ENCODE measurements at regions not wholly inside any gene's neighbourhood (a gene's known extent, or its start where the extent isn't known, plus 50 kb on each side); places are given as distances from the start of the nearest gene placed in this dataset.
"Not testable (repeated sequence)": the region's sequence is repeated elsewhere in the genome, so short reads cannot be mapped to it uniquely, and the experiment has no call there.

GRCh38 chr4:9704551-9705332 is 76.7 kb upstream of the DRD5 start:
- no peak for TF ChIP-seq CTCF (IDR thresholded peaks at IDR 0.05)
- peaks cover 15% of the 10 kb centered on the region for H3K27me3 ChIP-seq
- no peak overlapping the region for H3K27ac ChIP-seq
- no peaks in the 10 kb centered on the region for H3K4me1 ChIP-seq (ENCODE audit: control insufficient read depth in 1 of 2, insufficient read depth in 1 of 2, low read depth in 1 of 2, low read length in 1 of 2)
- H3K9me3 ChIP-seq, result no peaks in the 10 kb centered on the region
- no peaks in the 10 kb centered on the region for H3K36me3 ChIP-seq
- no peak overlapping the region for H3K4me3 ChIP-seq (ENCODE audit: low read depth in 1 of 2, low read length in 1 of 2)

- not testable (repeated sequence) for H3K27ac ChIP-seq; H3K4me3 ChIP-seq (ENCODE audit: low read depth in 1 of 2, low read length in 1 of 2); H3K9me3 ChIP-seq; H3K4me1 ChIP-seq (ENCODE audit: control insufficient read depth in 1 of 2, insufficient read depth in 1 of 2, low read depth in 1 of 2, low read length in 1 of 2); H3K36me3 ChIP-seq
- H3K27me3 ChIP-seq, result peaks cover 15% of the 10 kb centered on the region
Observed at GRCh38 chr4:9707281-9707680, 74.2 kb upstream of the DRD5 start.

GRCh38 chr4:9707936-9708335 is 73.5 kb upstream of the DRD5 start:
- H3K4me1 ChIP-seq (ENCODE audit: control insufficient read depth in 1 of 2, insufficient read depth in 1 of 2, low read depth in 1 of 2, low read length in 1 of 2); H3K27ac ChIP-seq; H3K4me3 ChIP-seq (ENCODE audit: low read depth in 1 of 2, low read length in 1 of 2); H3K36me3 ChIP-seq; H3K9me3 ChIP-seq: not testable (repeated sequence)
- H3K27me3 ChIP-seq, result peaks cover 10% of the 10 kb centered on the region

GRCh38 chr4:9709724-9710123 is 71.7 kb upstream of the DRD5 start:
- no peak overlapping the region for H3K27ac ChIP-seq
- no peaks in the 10 kb centered on the region for H3K4me1 ChIP-seq (ENCODE audit: control insufficient read depth in 1 of 2, insufficient read depth in 1 of 2, low read depth in 1 of 2, low read length in 1 of 2)
- H3K36me3 ChIP-seq, result no peaks in the 10 kb centered on the region
- H3K4me3 ChIP-seq (ENCODE audit: low read depth in 1 of 2, low read length in 1 of 2), result no peak overlapping the region
- H3K9me3 ChIP-seq, result no peaks in the 10 kb centered on the region
- no peaks in the 10 kb centered on the region for H3K27me3 ChIP-seq
- no peak for TF ChIP-seq CTCF (IDR thresholded peaks at IDR 0.05)

GRCh38 chr4:9715271-9715670 is 66.2 kb upstream of the DRD5 start:
- not testable (repeated sequence) for H3K9me3 ChIP-seq; H3K27me3 ChIP-seq; H3K27ac ChIP-seq; H3K36me3 ChIP-seq; H3K4me3 ChIP-seq (ENCODE audit: low read depth in 1 of 2, low read length in 1 of 2); H3K4me1 ChIP-seq (ENCODE audit: control insufficient read depth in 1 of 2, insufficient read depth in 1 of 2, low read depth in 1 of 2, low read length in 1 of 2)

GRCh38 chr4:9716093-9716492 is 65.3 kb upstream of the DRD5 start:
- H3K36me3 ChIP-seq, result no peaks in the 10 kb centered on the region
- H3K27ac ChIP-seq, result no peak overlapping the region
- no peaks in the 10 kb centered on the region for H3K9me3 ChIP-seq
- H3K4me1 ChIP-seq (ENCODE audit: control insufficient read depth in 1 of 2, insufficient read depth in 1 of 2, low read depth in 1 of 2, low read length in 1 of 2), result no peaks in the 10 kb centered on the region
- H3K27me3 ChIP-seq, result no peaks in the 10 kb centered on the region
- no peak for TF ChIP-seq CTCF (IDR thresholded peaks at IDR 0.05)
- H3K4me3 ChIP-seq (ENCODE audit: low read depth in 1 of 2, low read length in 1 of 2), result no peak overlapping the region

GRCh38 chr4:9718246-9718939 is 63.0 kb upstream of the DRD5 start:
- not testable (repeated sequence) for H3K27ac ChIP-seq; H3K4me3 ChIP-seq (ENCODE audit: low read depth in 1 of 2, low read length in 1 of 2); H3K36me3 ChIP-seq; H3K27me3 ChIP-seq; H3K4me1 ChIP-seq (ENCODE audit: control insufficient read depth in 1 of 2, insufficient read depth in 1 of 2, low read depth in 1 of 2, low read length in 1 of 2); H3K9me3 ChIP-seq

GRCh38 chr4:9722131-9722530 is 59.3 kb upstream of the DRD5 start:
- not testable (repeated sequence) for H3K4me3 ChIP-seq (ENCODE audit: low read depth in 1 of 2, low read length in 1 of 2); H3K9me3 ChIP-seq; H3K4me1 ChIP-seq (ENCODE audit: control insufficient read depth in 1 of 2, insufficient read depth in 1 of 2, low read depth in 1 of 2, low read length in 1 of 2); H3K27me3 ChIP-seq; H3K36me3 ChIP-seq; H3K27ac ChIP-seq

Measured in neutrophil (primary cell).